ENCODE measurements at regions not wholly inside any gene's neighbourhood (a gene's known extent, or its start where the extent isn't known, plus 50 kb on each side); places are given as distances from the start of the nearest gene placed in this dataset.

DNA sequence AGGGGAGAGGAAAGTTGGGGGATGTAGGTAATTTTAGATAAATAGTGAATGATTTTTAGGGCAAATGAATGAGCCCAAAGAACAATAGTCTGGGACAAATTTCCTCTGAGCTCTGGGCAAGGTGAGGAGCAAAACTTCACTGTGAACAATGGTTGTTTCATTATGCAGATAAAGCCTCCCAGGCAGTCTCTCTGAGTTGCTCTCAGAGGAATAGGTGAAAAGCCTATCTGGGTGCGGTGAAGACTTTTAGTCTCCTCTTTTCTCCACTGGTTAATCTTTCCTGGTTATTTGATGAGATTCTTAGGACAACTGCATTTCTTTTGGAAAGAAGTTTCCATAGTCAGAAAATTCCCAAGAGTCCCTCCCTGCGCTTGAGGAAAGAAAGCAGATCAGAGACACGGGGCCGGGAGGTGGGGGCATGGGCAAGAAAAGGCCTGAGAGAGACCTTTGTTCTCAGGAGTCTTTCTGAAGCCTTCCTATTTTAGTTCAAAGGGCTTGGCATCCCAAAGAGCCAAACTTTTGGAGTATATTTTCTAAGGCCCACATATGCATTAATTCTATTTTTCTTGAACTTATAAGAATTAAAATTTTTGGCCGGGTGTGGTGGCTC, 353.6 kb upstream of the SLCO3A1 start:
- no peaks in the 10 kb centered on the region for H3K4me1 ChIP-seq (ENCODE audit: control insufficient read depth in 2 of 2, insufficient read depth in 2 of 2, low read length in 1 of 2)
- H3K4me3 ChIP-seq (ENCODE audit: low read depth in 1 of 2, low read length in 2 of 2): no peak overlapping the region
- WGBS, 2 donors: 87 to 92% methylated on average over 5 of the region's 5 CpGs
- no peaks in the 10 kb centered on the region for H3K36me3 ChIP-seq (ENCODE audit: control insufficient read depth in 2 of 2, insufficient read depth in 2 of 2, low read length in 1 of 2)
- H3K9me3 ChIP-seq (ENCODE audit: control insufficient read depth in 2 of 2, insufficient read depth in 1 of 2, low read depth in 1 of 2, low read length in 1 of 2): no peaks in the 10 kb centered on the region
- H3K27me3 ChIP-seq (ENCODE audit: control insufficient read depth in 1 of 2, insufficient read depth in 2 of 2, low read length in 2 of 2): no peaks in the 10 kb centered on the region
- H3K27ac ChIP-seq (ENCODE audit: low read depth in 2 of 2, low read length in 1 of 2): no peak overlapping the region

DNA sequence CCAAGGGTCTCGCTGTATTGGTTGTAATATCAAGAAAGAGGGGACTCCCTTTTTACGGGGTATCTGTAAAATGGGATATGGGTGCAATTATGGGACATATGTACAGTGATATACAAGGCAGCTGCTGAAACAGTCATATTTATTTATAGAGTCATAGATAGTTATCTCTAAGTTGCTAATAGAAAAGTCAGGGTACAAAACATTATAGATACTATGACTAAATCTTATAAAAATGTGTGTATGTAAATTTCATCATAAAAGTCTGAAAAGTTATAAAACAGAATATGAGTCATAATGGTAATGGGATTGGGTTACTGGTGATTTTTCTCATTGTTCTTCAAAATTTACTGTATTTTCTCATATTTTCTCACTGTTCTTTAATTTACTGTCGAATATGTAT, 344.9 kb upstream of the SLCO3A1 start:
- Histone ChIP-seq H3K4me3 (ENCODE audit: low read depth in 1 of 2, low read length in 2 of 2) (no peak overlapping the region), H3K27me3 (ENCODE audit: control insufficient read depth in 1 of 2, insufficient read depth in 2 of 2, low read length in 2 of 2) (no peaks in the 10 kb centered on the region), H3K27ac (ENCODE audit: low read depth in 2 of 2, low read length in 1 of 2) (no peak overlapping the region), H3K9me3 (ENCODE audit: control insufficient read depth in 2 of 2, insufficient read depth in 1 of 2, low read depth in 1 of 2, low read length in 1 of 2) (no peaks in the 10 kb centered on the region), H3K4me1 (ENCODE audit: control insufficient read depth in 2 of 2, insufficient read depth in 2 of 2, low read length in 1 of 2) (no peaks in the 10 kb centered on the region), H3K36me3 (ENCODE audit: control insufficient read depth in 2 of 2, insufficient read depth in 2 of 2, low read length in 1 of 2) (no peaks in the 10 kb centered on the region)
- WGBS, 2 donors: 84 to 88% methylated on average over 3 of the region's 3 CpGs

DNA sequence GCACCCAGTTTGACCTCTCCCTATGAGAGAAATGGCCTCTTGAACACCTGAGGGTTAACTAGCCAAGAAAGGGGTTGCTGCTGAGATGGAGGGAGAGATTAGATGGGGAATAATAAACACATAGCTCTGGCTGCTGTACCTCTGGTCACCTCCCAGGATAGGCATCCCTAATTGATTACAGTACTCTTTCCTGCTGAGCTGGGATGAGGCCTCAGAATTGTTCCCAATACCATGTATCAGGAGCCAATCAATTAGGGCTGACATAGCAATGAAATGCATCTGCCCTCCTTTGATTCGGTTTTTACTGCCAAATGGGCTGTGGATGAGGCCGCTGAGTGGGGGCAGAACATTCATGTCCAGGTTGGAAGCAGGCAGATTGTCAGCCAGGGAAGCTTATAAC, 339.4 kb upstream of the SLCO3A1 start:
- Histone ChIP-seq H3K36me3 (ENCODE audit: control insufficient read depth in 2 of 2, insufficient read depth in 2 of 2, low read length in 1 of 2) (no peaks in the 10 kb centered on the region), H3K4me3 (ENCODE audit: low read depth in 1 of 2, low read length in 2 of 2) (no peak overlapping the region)
- 79 to 86% methylated on average over 2 of the region's 2 CpGs for WGBS, 2 donors

DNA sequence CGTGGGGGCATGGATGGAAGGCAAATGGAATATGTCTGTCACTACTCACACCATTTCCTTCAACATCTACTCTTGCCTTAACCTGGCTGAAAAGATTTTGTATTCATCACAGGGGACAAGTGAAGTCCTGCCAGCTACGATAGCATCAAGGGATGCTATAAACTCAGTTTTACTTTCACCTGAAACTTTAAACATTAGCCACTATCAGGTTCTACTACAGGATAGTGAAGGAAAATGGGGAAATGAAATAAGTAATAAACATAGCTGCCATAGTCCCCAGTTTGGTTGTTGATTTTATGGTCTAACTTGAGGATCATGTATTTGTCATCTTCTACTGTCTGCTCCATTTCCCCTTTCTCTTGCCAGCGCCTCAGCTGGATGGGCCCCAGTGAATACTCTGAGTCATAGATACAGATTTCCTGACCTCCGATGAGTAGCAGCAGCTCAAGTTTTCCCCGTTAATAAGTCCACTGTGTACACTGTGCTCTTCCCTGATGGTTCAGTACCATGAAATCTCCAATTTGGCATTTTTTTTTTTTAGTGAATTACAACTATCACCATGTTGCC, 338.2 kb upstream of the SLCO3A1 start:
- no peaks in the 10 kb centered on the region for H3K36me3 ChIP-seq (ENCODE audit: control insufficient read depth in 2 of 2, insufficient read depth in 2 of 2, low read length in 1 of 2)
- no peak overlapping the region for H3K4me3 ChIP-seq (ENCODE audit: low read depth in 1 of 2, low read length in 2 of 2)
- H3K27me3 ChIP-seq (ENCODE audit: control insufficient read depth in 1 of 2, insufficient read depth in 2 of 2, low read length in 2 of 2): no peaks in the 10 kb centered on the region
- no peaks in the 10 kb centered on the region for H3K9me3 ChIP-seq (ENCODE audit: control insufficient read depth in 2 of 2, insufficient read depth in 1 of 2, low read depth in 1 of 2, low read length in 1 of 2)
- H3K4me1 ChIP-seq (ENCODE audit: control insufficient read depth in 2 of 2, insufficient read depth in 2 of 2, low read length in 1 of 2): no peaks in the 10 kb centered on the region
- 47 to 60% methylated on average over 5 of the region's 5 CpGs for WGBS, 2 donors
- H3K27ac ChIP-seq (ENCODE audit: low read depth in 2 of 2, low read length in 1 of 2): no peak overlapping the region

More for the DNA sequence above, 339.4 kb upstream of the SLCO3A1 start:
- no peak overlapping the region for H3K27ac ChIP-seq (ENCODE audit: low read depth in 2 of 2, low read length in 1 of 2)
- H3K4me1 ChIP-seq (ENCODE audit: control insufficient read depth in 2 of 2, insufficient read depth in 2 of 2, low read length in 1 of 2): no peaks in the 10 kb centered on the region
- no peaks in the 10 kb centered on the region for H3K27me3 ChIP-seq (ENCODE audit: control insufficient read depth in 1 of 2, insufficient read depth in 2 of 2, low read length in 2 of 2)
- H3K9me3 ChIP-seq (ENCODE audit: control insufficient read depth in 2 of 2, insufficient read depth in 1 of 2, low read depth in 1 of 2, low read length in 1 of 2): no peaks in the 10 kb centered on the region

DNA sequence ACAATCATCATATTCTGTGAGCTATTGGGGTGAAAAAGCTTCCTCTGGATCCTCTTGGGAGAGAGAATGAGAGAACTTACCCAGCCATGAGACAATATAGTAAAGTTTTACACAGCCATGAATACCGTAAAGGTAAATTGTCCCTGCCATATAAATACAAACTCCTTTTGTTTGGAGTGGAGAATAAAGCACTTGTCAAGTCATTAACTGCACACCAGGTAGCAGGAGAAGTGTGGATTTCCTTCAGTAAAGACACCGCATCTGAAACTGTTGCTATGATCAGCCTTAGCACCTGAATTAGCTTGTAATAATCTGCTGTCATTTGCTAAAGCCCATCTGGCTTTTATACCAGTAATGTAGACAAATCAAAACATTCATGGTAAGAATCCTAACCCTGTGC, 336.6 kb upstream of the SLCO3A1 start:
- Histone ChIP-seq H3K4me3 (ENCODE audit: low read depth in 1 of 2, low read length in 2 of 2) (no peak overlapping the region), H3K27ac (ENCODE audit: low read depth in 2 of 2, low read length in 1 of 2) (no peak overlapping the region), H3K4me1 (ENCODE audit: control insufficient read depth in 2 of 2, insufficient read depth in 2 of 2, low read length in 1 of 2) (no peaks in the 10 kb centered on the region), H3K27me3 (ENCODE audit: control insufficient read depth in 1 of 2, insufficient read depth in 2 of 2, low read length in 2 of 2) (no peaks in the 10 kb centered on the region), H3K9me3 (ENCODE audit: control insufficient read depth in 2 of 2, insufficient read depth in 1 of 2, low read depth in 1 of 2, low read length in 1 of 2) (no peaks in the 10 kb centered on the region), H3K36me3 (ENCODE audit: control insufficient read depth in 2 of 2, insufficient read depth in 2 of 2, low read length in 1 of 2) (no peaks in the 10 kb centered on the region)
- WGBS, 2 donors: 76 to 83% methylated on average over 2 of the region's 2 CpGs

DNA sequence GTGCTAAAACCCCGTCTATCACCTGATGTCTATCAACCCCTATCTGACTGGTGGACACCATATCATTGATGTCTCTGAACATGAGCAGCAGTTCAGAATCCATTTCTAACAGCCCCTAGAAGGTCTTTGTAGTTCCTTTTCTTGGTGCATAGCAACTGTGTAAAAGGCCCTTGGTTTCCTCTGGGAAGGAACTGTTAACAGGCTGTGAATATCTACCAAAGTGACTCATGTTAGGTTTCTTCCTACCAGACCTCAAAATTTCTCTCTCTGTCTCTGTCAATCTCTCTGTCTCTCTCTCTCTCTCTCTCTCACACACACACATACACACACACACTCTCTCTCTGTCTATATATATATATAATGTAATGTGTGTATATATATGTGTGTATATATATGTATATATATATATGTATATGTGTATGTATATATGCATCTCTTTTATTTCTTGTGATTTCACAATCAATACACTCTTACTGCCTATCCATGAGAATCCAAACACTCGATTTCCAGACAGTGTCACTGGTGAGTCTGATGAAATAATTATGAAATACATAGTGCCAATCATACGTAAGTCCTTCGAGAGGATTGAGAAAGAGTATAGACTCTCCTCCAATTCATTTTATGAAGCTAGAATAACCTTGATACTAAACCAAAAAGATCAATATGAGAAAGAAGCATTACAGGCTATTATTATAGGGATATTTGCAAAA, 335.9 kb upstream of the SLCO3A1 start:
- no peaks in the 10 kb centered on the region for H3K36me3 ChIP-seq (ENCODE audit: control insufficient read depth in 2 of 2, insufficient read depth in 2 of 2, low read length in 1 of 2)
- H3K27me3 ChIP-seq (ENCODE audit: control insufficient read depth in 1 of 2, insufficient read depth in 2 of 2, low read length in 2 of 2): no peaks in the 10 kb centered on the region
- 83 to 88% methylated on average over 4 of the region's 4 CpGs for WGBS, 2 donors
- no peaks in the 10 kb centered on the region for H3K9me3 ChIP-seq (ENCODE audit: control insufficient read depth in 2 of 2, insufficient read depth in 1 of 2, low read depth in 1 of 2, low read length in 1 of 2)
- no peak overlapping the region for H3K4me3 ChIP-seq (ENCODE audit: low read depth in 1 of 2, low read length in 2 of 2)
- no peaks in the 10 kb centered on the region for H3K4me1 ChIP-seq (ENCODE audit: control insufficient read depth in 2 of 2, insufficient read depth in 2 of 2, low read length in 1 of 2)
- no peak overlapping the region for H3K27ac ChIP-seq (ENCODE audit: low read depth in 2 of 2, low read length in 1 of 2)

DNA sequence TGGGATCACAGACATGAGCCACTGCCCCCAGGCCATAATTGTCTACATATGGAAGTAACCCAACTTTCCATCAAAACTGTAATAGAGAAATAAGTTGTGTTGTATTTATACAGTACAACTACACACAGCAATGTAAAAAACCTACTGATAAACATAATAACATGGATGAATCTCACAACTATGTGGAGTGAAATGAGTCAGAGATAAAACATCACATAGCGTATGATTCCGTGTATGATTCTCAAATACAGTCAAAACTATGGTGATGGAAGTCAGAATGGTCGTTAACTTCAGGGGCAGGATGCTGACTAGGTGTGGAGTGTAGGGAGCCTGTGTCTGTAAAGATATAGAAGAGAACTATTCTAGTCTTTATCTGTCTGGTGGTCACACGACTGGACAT, 332.7 kb upstream of the SLCO3A1 start:
- WGBS, 2 donors: 72 to 79% methylated on average over 4 of the region's 4 CpGs
- Histone ChIP-seq H3K27ac (ENCODE audit: low read depth in 2 of 2, low read length in 1 of 2) (no peak overlapping the region), H3K9me3 (ENCODE audit: control insufficient read depth in 2 of 2, insufficient read depth in 1 of 2, low read depth in 1 of 2, low read length in 1 of 2) (no peaks in the 10 kb centered on the region), H3K27me3 (ENCODE audit: control insufficient read depth in 1 of 2, insufficient read depth in 2 of 2, low read length in 2 of 2) (no peaks in the 10 kb centered on the region), H3K36me3 (ENCODE audit: control insufficient read depth in 2 of 2, insufficient read depth in 2 of 2, low read length in 1 of 2) (no peaks in the 10 kb centered on the region), H3K4me1 (ENCODE audit: control insufficient read depth in 2 of 2, insufficient read depth in 2 of 2, low read length in 1 of 2) (no peaks in the 10 kb centered on the region), H3K4me3 (ENCODE audit: low read depth in 1 of 2, low read length in 2 of 2) (no peak overlapping the region)

DNA sequence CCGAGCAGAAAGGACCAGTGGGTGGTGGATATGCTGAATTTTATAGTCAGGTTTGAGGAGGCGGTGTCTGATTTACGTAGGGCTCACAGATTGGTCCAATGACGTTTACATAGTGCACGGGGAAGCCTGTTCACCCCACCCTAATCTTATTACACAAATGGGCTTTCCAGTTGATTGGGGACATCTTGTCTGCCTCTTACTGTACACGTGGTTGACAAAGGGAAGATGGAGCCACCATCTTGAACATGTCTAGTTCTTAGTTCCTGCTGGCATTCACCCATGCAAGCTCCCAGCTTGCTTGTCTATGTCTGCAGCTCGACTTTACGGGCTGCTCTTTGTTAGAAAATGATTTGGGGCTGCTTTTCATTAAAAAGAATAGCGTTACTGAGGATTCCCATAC, 332.0 kb upstream of the SLCO3A1 start:
- no peak overlapping the region for H3K4me3 ChIP-seq (ENCODE audit: low read depth in 1 of 2, low read length in 2 of 2)
- no peaks in the 10 kb centered on the region for H3K27me3 ChIP-seq (ENCODE audit: control insufficient read depth in 1 of 2, insufficient read depth in 2 of 2, low read length in 2 of 2)
- H3K27ac ChIP-seq (ENCODE audit: low read depth in 2 of 2, low read length in 1 of 2): no peak overlapping the region
- 77 to 81% methylated on average over 9 of the region's 9 CpGs for WGBS, 2 donors
- no peaks in the 10 kb centered on the region for H3K36me3 ChIP-seq (ENCODE audit: control insufficient read depth in 2 of 2, insufficient read depth in 2 of 2, low read length in 1 of 2)
- H3K4me1 ChIP-seq (ENCODE audit: control insufficient read depth in 2 of 2, insufficient read depth in 2 of 2, low read length in 1 of 2): no peaks in the 10 kb centered on the region
- no peaks in the 10 kb centered on the region for H3K9me3 ChIP-seq (ENCODE audit: control insufficient read depth in 2 of 2, insufficient read depth in 1 of 2, low read depth in 1 of 2, low read length in 1 of 2)

DNA sequence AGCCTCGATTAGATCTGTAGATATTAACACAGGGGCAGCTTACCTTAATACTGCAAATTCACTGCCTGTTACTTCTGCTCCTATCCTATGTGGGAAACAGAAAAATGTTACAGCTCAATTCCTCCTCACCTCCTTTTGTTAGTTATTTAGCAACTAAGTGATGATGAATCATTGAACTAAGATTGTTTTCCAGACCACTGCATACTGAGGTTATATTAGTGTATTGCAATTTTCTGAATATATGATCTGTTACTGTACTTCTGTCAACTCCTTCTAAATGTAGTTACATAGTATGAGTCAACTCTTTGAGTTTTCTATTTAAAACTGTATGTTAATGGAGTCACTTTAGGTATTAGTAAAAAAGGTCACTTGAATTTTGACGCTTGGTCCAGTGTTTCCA, 331.5 kb upstream of the SLCO3A1 start:
- Histone ChIP-seq H3K4me3 (ENCODE audit: low read depth in 1 of 2, low read length in 2 of 2) (no peak overlapping the region), H3K4me1 (ENCODE audit: control insufficient read depth in 2 of 2, insufficient read depth in 2 of 2, low read length in 1 of 2) (no peaks in the 10 kb centered on the region), H3K27me3 (ENCODE audit: control insufficient read depth in 1 of 2, insufficient read depth in 2 of 2, low read length in 2 of 2) (no peaks in the 10 kb centered on the region), H3K36me3 (ENCODE audit: control insufficient read depth in 2 of 2, insufficient read depth in 2 of 2, low read length in 1 of 2) (no peaks in the 10 kb centered on the region), H3K27ac (ENCODE audit: low read depth in 2 of 2, low read length in 1 of 2) (no peak overlapping the region), H3K9me3 (ENCODE audit: control insufficient read depth in 2 of 2, insufficient read depth in 1 of 2, low read depth in 1 of 2, low read length in 1 of 2) (no peaks in the 10 kb centered on the region)
- WGBS, 2 donors: 84 to 87% methylated on average over 2 of the region's 2 CpGs
